ENCODE measurements at regions not wholly inside any gene's neighbourhood (a gene's known extent, or its start where the extent isn't known, plus 50 kb on each side); places are given as distances from the start of the nearest gene placed in this dataset.
A peak's percentile ranks its signal among the peaks of the same experiment; 100 is the strongest.

DNA sequence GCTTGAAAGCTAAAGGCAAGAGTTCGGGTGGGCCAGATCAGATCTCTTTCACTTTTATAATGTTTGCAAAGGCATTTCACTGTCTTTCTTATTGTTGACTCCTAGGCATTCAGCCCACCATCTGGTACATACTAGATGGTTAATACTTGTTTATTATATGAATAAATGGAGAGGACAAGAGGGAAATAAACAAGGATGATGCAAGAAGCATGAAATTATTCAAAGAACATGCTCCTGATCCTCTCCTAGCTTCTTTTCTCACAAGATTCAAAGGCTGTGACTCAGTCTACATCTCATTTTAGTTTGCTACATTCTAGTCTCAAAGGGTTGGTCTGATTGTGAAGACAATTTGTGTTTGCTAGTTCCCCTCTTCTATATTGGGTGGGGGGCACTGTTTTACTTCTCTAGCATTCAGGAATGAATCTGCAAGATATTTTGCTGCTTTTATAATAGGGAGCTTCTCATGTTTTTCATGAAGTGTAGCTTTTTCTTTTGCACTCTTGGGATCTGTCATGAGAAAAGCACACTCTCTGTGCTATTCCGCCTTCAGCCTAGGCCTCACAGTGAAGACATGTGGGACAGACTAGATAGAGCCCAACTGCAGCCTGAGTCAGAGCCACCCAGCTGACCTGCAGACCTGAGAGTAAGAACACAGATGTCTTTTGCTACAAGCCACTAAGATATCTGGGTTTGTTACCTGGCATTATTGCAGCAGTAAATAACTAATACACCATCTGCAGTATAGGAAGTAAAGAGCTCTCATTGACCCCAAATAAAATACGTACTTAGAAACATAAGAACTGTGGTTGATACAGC lies 65.7 kb downstream of the PTHLH start:
- TF ChIP-seq, protein P1, sequence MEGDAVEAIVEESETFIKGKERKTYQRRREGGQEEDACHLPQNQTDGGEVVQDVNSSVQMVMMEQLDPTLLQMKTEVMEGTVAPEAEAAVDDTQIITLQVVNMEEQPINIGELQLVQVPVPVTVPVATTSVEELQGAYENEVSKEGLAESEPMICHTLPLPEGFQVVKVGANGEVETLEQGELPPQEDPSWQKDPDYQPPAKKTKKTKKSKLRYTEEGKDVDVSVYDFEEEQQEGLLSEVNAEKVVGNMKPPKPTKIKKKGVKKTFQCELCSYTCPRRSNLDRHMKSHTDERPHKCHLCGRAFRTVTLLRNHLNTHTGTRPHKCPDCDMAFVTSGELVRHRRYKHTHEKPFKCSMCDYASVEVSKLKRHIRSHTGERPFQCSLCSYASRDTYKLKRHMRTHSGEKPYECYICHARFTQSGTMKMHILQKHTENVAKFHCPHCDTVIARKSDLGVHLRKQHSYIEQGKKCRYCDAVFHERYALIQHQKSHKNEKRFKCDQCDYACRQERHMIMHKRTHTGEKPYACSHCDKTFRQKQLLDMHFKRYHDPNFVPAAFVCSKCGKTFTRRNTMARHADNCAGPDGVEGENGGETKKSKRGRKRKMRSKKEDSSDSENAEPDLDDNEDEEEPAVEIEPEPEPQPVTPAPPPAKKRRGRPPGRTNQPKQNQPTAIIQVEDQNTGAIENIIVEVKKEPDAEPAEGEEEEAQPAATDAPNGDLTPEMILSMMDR (IDR thresholded peaks at IDR 0.05) = no peak
- TF ChIP-seq POLR2A (IDR thresholded peaks at IDR 0.05) = no peak
- peak; percentile 72 for TF ChIP-seq POLR2AphosphoS5 (IDR thresholded peaks at IDR 0.05)

All from prostate gland (tissue), 2 donors.